Breast epithelium (tissue), 3 donors: ENCODE measurements at regions not wholly inside any gene's neighbourhood (a gene's known extent, or its start where the extent isn't known, plus 50 kb on each side); places are given as distances from the start of the nearest gene placed in this dataset.

Source experiments
- CTCF ChIP-seq, 3 donors: fragments of 450-650 bp; IDR thresholded peaks; one replicate each; pipeline ENCODE4 v1.5.1; 2016 to 2017; ENCODE audit warnings: antibody characterized with exemption in 3 of 3, mild to moderate bottlenecking in 3 of 3, moderate library complexity in 3 of 3
- POLR2A ChIP-seq: fragments of 450-650 bp; IDR thresholded peaks from one replicate; pipeline ENCODE4 v1.6.1; 2016; ENCODE audit warnings: antibody characterized with exemption, mild to moderate bottlenecking, moderate library complexity
- POLR2AphosphoS5 ChIP-seq, 3 donors: sonication (generic); formaldehyde crosslinking; IDR thresholded peaks; one replicate each; pipeline ENCODE4 v1.6.1; 2017; ENCODE audit warnings: antibody characterized with exemption in 3 of 3

DNA sequence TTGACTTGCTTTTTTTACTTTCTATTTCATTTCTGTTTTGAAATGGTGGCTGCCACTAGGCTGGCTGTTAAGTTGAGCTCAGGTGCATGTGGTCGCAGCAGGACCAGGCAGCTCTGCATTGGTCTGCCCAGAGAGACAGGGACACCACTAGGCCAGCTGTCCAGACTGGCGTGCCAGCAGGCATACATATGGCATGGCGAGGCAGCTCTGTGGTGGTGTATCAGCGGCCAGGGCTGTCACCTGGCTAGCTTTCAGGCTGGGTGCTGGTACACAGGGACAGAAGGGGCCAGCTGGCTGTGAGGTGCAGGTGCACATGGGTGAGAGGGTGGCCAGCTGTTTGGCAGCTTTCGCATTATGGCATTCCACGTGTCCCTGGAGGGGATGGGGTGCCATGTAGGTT lies 654.0 kb upstream of the ACO1 start:
- no peak for TF ChIP-seq CTCF (IDR thresholded peaks at IDR 0.05)
- TF ChIP-seq POLR2A: no peak
- no peak for TF ChIP-seq POLR2AphosphoS5 (IDR thresholded peaks at IDR 0.05)
